Tibial nerve (tissue), 4 donors: ENCODE measurements at regions not wholly inside any gene's neighbourhood (a gene's known extent, or its start where the extent isn't known, plus 50 kb on each side); places are given as distances from the start of the nearest gene placed in this dataset.
"Not testable (repeated sequence)": the region's sequence is repeated elsewhere in the genome, so short reads cannot be mapped to it uniquely, and the experiment has no call there.

ENCODE experiments used
- DNase-seq, 2 donors: peaks; one replicate each; pipeline ENCODE4 v3.0.0-alpha.2; 2019; ENCODE audit warnings: low spot score in 2 of 2
- H3K27ac ChIP-seq, 4 donors: fragments of 200-600 bp; sonication (generic) in 3 of 4; one replicate each; pipeline ENCODE4 v1.5.1; 2017 to 2019; ENCODE audit warnings: mild to moderate bottlenecking in 1 of 4
- H3K27me3 ChIP-seq, 2 donors: fragments of 200-600 bp; sonication (generic) in 1 of 2; one replicate each; pipeline versions ENCODE4 v1.5.1 to v1.6.0; 2017 to 2019
- H3K36me3 ChIP-seq, 3 donors: fragments of 200-600 bp; sonication (generic); one replicate each; pipeline ENCODE4 v1.5.1; 2018 to 2019
- H3K4me1 ChIP-seq, 4 donors: fragments of 200-600 bp; sonication (generic) in 3 of 4; one replicate each; pipeline ENCODE4 v1.5.1; 2017 to 2019
- H3K4me3 ChIP-seq, 4 donors: fragments of 200-600 bp; sonication (generic) in 3 of 4; one replicate each; pipeline ENCODE4 v1.5.1; 2017 to 2019; ENCODE audit warnings: mild to moderate bottlenecking in 1 of 4, moderate library complexity in 1 of 4
- H3K9me3 ChIP-seq, 4 donors: fragments of 200-600 bp; sonication (generic) in 3 of 4; one replicate each; pipeline ENCODE4 v1.5.1; 2017 to 2019
- CTCF ChIP-seq, 5 experiments: fragments of 200-600 bp in 3 of 5; fragments of 450-650 bp in 2 of 5; sonication (generic) in 3 of 5; IDR thresholded peaks; one replicate each; pipeline ENCODE4 v1.5.1; 2016 to 2019; ENCODE audit warnings: antibody characterized with exemption in 5 of 5, mild to moderate bottlenecking in 3 of 5, moderate library complexity in 2 of 5
- EP300 ChIP-seq, 2 donors: sonication (generic); formaldehyde crosslinking; IDR thresholded peaks; one replicate each; pipeline ENCODE4 v1.6.1; 2017; ENCODE audit warnings: antibody characterized with exemption in 2 of 2, mild to moderate bottlenecking in 1 of 2
- POLR2A ChIP-seq, 2 donors: fragments of 450-650 bp; IDR thresholded peaks; one replicate each; pipeline ENCODE4 v1.6.1; 2017; ENCODE audit warnings: antibody characterized with exemption in 2 of 2, mild to moderate bottlenecking in 2 of 2, moderate library complexity in 2 of 2
- WGBS, 2 donors: methylation state at CpG; one replicate each; pipeline ENCODE4 v1.1.5; 2018; 5-methylcytosine and 5-hydroxymethylcytosine counted together

- peak in 2 of 5 experiments; percentile 16 to 20 for TF ChIP-seq CTCF (IDR thresholded peaks at IDR 0.05)
- 44 to 55% methylated on average over 10 of the region's 10 CpGs for WGBS, 2 donors
- not testable (repeated sequence) for DNase-seq, H3K36me3 ChIP-seq, H3K27ac ChIP-seq, H3K9me3 ChIP-seq, H3K4me1 ChIP-seq, H3K4me3 ChIP-seq, H3K27me3 ChIP-seq
These were observed 262.1 kb downstream of the FAM72C start for GRCh38 chr1:143709606-143710259.

- 90 to 93% methylated on average over 4 to 6 of the region's 27 CpGs for WGBS, 2 donors
- H3K36me3 ChIP-seq, H3K4me3 ChIP-seq, H3K27ac ChIP-seq, DNase-seq, H3K4me1 ChIP-seq, H3K9me3 ChIP-seq: not testable (repeated sequence)
- peaks cover 0 to 26% of the 10 kb centered on the region in 2 donors for H3K27me3 ChIP-seq
These were observed 269.0 kb downstream of the FAM72C start for GRCh38 chr1:143702739-143703138.

GRCh38 chr1:143699731-143700130, 272.1 kb downstream of the FAM72C start:
- H3K27me3 ChIP-seq: peaks cover 0 to 31% of the 10 kb centered on the region in 2 donors
- no peak overlapping the region for H3K27ac ChIP-seq
- 6 to 11% methylated on average over 19 to 20 of the region's 20 CpGs for WGBS, 2 donors
- H3K36me3 ChIP-seq: no peaks in the 10 kb centered on the region
- DNase-seq: no peak
- TF ChIP-seq EP300 (IDR thresholded peaks at IDR 0.05) (no peak), POLR2A (IDR thresholded peaks at IDR 0.05) (no peak), CTCF (IDR thresholded peaks at IDR 0.05) (no peak)
- peak overlapping the region in 1 of 4 donors; percentile 15 for H3K4me3 ChIP-seq
- H3K4me1 ChIP-seq: no peaks in the 10 kb centered on the region
- no peaks in the 10 kb centered on the region for H3K9me3 ChIP-seq

GRCh38 chr1:143699115-143699514, 272.7 kb downstream of the FAM72C start:
- TF ChIP-seq EP300 (IDR thresholded peaks at IDR 0.05) (no peak), CTCF (IDR thresholded peaks at IDR 0.05) (no peak), POLR2A (IDR thresholded peaks at IDR 0.05) (no peak)
- DNase-seq: no peak
- Histone ChIP-seq H3K4me1 (no peaks in the 10 kb centered on the region), H3K9me3 (no peaks in the 10 kb centered on the region), H3K27me3 (peaks cover 0 to 31% of the 10 kb centered on the region in 2 donors), H3K36me3 (no peaks in the 10 kb centered on the region), H3K4me3 (peak overlapping the region in 1 of 4 donors; percentile 15), H3K27ac (no peak overlapping the region)
- WGBS, 2 donors: 4 to 13% methylated on average over 17 of the region's 17 CpGs

GRCh38 chr1:143698016-143698415, 273.8 kb downstream of the FAM72C start:
- WGBS, 2 donors: 3 to 4% methylated on average over 21 of the region's 21 CpGs
- no peaks in the 10 kb centered on the region for H3K4me1 ChIP-seq
- no peaks in the 10 kb centered on the region for H3K36me3 ChIP-seq
- no peak overlapping the region for H3K27ac ChIP-seq
- H3K4me3 ChIP-seq: no peak overlapping the region
- no peak for DNase-seq
- TF ChIP-seq CTCF (IDR thresholded peaks at IDR 0.05): peak in 4 of 5 experiments; percentile 19 to 64 (median 34)
- no peak for TF ChIP-seq POLR2A (IDR thresholded peaks at IDR 0.05)
- H3K9me3 ChIP-seq: no peaks in the 10 kb centered on the region
- peaks cover 0 to 31% of the 10 kb centered on the region in 2 donors for H3K27me3 ChIP-seq

- no peak overlapping the region for H3K4me3 ChIP-seq
- peaks cover 0 to 34% of the 10 kb centered on the region in 2 donors for H3K27me3 ChIP-seq
- no peaks in the 10 kb centered on the region for H3K36me3 ChIP-seq
- no peak for DNase-seq
- WGBS, 2 donors: 64 to 73% methylated on average over 3 of the region's 3 CpGs
- no peak overlapping the region for H3K27ac ChIP-seq
- TF ChIP-seq POLR2A (IDR thresholded peaks at IDR 0.05) (no peak), CTCF (IDR thresholded peaks at IDR 0.05) (no peak), EP300 (IDR thresholded peaks at IDR 0.05) (no peak)
- H3K4me1 ChIP-seq: no peaks in the 10 kb centered on the region
- no peaks in the 10 kb centered on the region for H3K9me3 ChIP-seq
These were observed 277.7 kb downstream of the FAM72C start for GRCh38 chr1:143694085-143694484.
